ENCODE measurements at regions not wholly inside any gene's neighbourhood (a gene's known extent, or its start where the extent isn't known, plus 50 kb on each side); places are given as distances from the start of the nearest gene placed in this dataset.
"Not testable (repeated sequence)": the region's sequence is repeated elsewhere in the genome, so short reads cannot be mapped to it uniquely, and the experiment has no call there.

GRCh38 chr12:14075797-14076393, 94.5 kb upstream of the GRIN2B start:
- H3K9me3 ChIP-seq: peaks cover 0 to 10% (median 0%) of the 10 kb centered on the region in 3 donors
- WGBS, 2 donors: 36 to 87% methylated on average over 2 of the region's 2 CpGs
- no peak overlapping the region for H3K4me3 ChIP-seq
- intact Hi-C loops (cut with DNase I): no loop called here
- H3K4me1 ChIP-seq: no peaks in the 10 kb centered on the region
- H3K36me3 ChIP-seq: no peaks in the 10 kb centered on the region
- TF ChIP-seq POLR2A (IDR thresholded peaks at IDR 0.05) (no peak), CTCF (IDR thresholded peaks at IDR 0.05) (no peak)
- DNase-seq: no peak
- no peak overlapping the region for H3K27ac ChIP-seq
- H3K27me3 ChIP-seq: no peaks in the 10 kb centered on the region

- peaks cover 0 to 10% (median 0%) of the 10 kb centered on the region in 3 donors for H3K9me3 ChIP-seq
- 62 to 87% methylated on average over 1 of the region's 1 CpG for WGBS, 2 donors
These were observed 95.1 kb upstream of the GRIN2B start for GRCh38 chr12:14076538-14076937.

GRCh38 chr12:14086838-14087237, 105.4 kb upstream of the GRIN2B start:
- no peaks in the 10 kb centered on the region for H3K27me3 ChIP-seq
- intact Hi-C loops (cut with DNase I): no loop called here
- no peak for DNase-seq
- H3K4me3 ChIP-seq: no peak overlapping the region
- TF ChIP-seq POLR2A (IDR thresholded peaks at IDR 0.05) (no peak), CTCF (IDR thresholded peaks at IDR 0.05) (no peak)
- no peaks in the 10 kb centered on the region for H3K36me3 ChIP-seq
- H3K4me1 ChIP-seq: no peaks in the 10 kb centered on the region
- no peak overlapping the region for H3K27ac ChIP-seq
- no peaks in the 10 kb centered on the region for H3K9me3 ChIP-seq

More at GRCh38 chr12:14076538-14076937, 95.1 kb upstream of the GRIN2B start:
- no peak for DNase-seq
- intact Hi-C loops (cut with DNase I): no loop called here
- H3K4me1 ChIP-seq: no peaks in the 10 kb centered on the region
- no peaks in the 10 kb centered on the region for H3K36me3 ChIP-seq
- no peaks in the 10 kb centered on the region for H3K27me3 ChIP-seq
- TF ChIP-seq POLR2A (IDR thresholded peaks at IDR 0.05) (no peak), CTCF (IDR thresholded peaks at IDR 0.05) (no peak)
- no peak overlapping the region for H3K4me3 ChIP-seq
- H3K27ac ChIP-seq: no peak overlapping the region

GRCh38 chr12:14099994-14100393, 118.6 kb upstream of the GRIN2B start:
- H3K4me1 ChIP-seq: no peaks in the 10 kb centered on the region
- no peak overlapping the region for H3K4me3 ChIP-seq
- DNase-seq: no peak
- no peak overlapping the region for H3K27ac ChIP-seq
- WGBS, 2 donors: 62 to 64% methylated on average over 2 to 3 of the region's 3 CpGs
- H3K9me3 ChIP-seq: no peaks in the 10 kb centered on the region
- H3K36me3 ChIP-seq: no peaks in the 10 kb centered on the region
- TF ChIP-seq POLR2A (IDR thresholded peaks at IDR 0.05) (no peak), CTCF (IDR thresholded peaks at IDR 0.05) (no peak)
- peaks cover 0 to 3% (median 0%) of the 10 kb centered on the region in 4 donors for H3K27me3 ChIP-seq
- intact Hi-C loops (cut with DNase I): no loop called here

- intact Hi-C loops (cut with DNase I); H3K36me3 ChIP-seq; H3K27ac ChIP-seq; H3K27me3 ChIP-seq; H3K9me3 ChIP-seq; DNase-seq; H3K4me1 ChIP-seq; H3K4me3 ChIP-seq: not testable (repeated sequence)
- 100% methylated on average over 1 of the region's 1 CpG; no CpG with 5 or more reads in 1 of the 2 donors for WGBS, 2 donors
These were observed 120.2 kb upstream of the GRIN2B start for GRCh38 chr12:14101556-14101955.

All from esophagus squamous epithelium (tissue), 5 donors.